ENCODE measurements at regions not wholly inside any gene's neighbourhood (a gene's known extent, or its start where the extent isn't known, plus 50 kb on each side); places are given as distances from the start of the nearest gene placed in this dataset.

- no peak for DNase-seq
These were observed 52.3 kb downstream of the HDGFL1 start for GRCh38 chr6:22621701-22622100.

- DNase-seq: no peak
These were observed 53.0 kb downstream of the HDGFL1 start for GRCh38 chr6:22622351-22622750.

- no peak for DNase-seq
These were observed 53.4 kb downstream of the HDGFL1 start for GRCh38 chr6:22622813-22623212.

DNA sequence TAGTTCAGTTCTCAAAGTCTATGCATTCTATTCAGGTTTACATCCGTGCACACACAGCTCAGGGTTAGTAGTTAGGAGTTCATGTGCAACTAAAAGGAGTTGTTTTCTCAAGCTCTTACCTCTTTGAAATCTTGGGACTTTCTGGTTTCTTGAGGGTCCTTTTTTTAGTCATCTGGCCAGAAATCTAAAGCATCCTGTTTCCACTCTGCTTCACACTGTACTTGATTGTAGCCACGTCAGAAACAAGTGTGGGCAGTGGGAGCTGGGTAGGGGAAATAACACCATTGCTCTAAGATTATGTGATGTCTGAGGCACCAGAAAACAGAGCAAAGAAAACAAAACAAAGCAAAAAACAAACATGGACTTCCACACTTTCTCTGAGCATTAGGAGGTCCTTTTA lies 58.3 kb downstream of the HDGFL1 start:
- no peak for DNase-seq

DNA sequence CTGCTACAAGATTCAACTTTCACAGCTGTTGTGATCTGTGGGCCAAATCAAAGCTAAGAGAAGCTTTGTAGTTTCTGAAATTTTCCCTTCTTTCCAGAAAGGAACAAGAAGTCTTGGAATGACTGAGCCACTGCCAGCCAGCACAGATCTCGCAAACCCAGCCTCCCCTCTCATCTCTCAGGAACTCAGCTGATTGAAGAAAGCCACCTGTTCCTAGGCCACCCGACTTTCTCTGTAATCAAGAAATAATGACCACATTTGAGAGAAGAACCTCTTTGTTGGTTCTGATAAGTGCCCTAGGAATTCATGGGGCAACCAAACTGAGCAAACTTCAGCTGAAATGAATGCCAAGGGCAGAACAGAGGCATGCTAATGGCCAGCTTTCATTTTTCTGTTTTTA lies 61.7 kb downstream of the HDGFL1 start:
- no peak for DNase-seq

GRCh38 chr6:22632581-22633145 lies 63.3 kb downstream of the HDGFL1 start:
- DNase-seq: no peak

DNA sequence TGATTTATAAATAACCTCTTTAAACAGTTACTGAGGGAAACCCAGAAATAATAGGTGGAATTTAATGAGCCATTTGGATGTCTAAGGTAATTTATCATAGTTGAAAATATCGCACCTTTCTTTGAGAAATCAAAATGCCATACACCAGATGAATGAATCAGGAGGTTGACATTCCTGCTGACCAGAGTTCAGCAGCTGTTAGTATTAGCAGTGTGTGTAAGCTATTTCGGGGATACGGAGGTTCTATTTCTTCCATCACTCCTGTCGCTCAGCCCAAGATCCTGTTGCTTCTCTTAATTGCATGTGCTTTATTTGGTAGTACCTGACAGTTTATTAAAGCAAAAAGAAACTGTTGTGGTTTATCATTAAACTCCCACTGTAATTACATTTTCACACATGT lies 67.1 kb downstream of the HDGFL1 start:
- no peak for DNase-seq

DNA sequence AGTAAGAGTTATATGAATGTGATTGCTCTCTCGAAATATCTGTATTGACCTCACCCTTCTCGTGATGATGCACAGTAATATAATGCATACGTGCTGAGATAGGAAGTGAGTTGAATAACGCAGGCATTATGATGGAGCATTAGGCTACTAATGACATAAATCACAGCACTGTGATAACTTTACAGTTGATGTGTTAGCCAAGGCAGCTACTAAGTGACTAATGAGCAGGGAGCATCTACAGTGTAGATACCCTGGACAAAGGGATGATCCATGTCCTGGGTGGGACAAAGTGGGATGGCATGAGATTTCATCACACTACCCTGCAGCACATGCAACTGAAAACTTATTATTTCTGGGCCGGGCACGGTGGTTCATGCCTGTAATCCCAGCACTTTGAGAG lies 68.4 kb downstream of the HDGFL1 start:
- DNase-seq: no peak

DNA sequence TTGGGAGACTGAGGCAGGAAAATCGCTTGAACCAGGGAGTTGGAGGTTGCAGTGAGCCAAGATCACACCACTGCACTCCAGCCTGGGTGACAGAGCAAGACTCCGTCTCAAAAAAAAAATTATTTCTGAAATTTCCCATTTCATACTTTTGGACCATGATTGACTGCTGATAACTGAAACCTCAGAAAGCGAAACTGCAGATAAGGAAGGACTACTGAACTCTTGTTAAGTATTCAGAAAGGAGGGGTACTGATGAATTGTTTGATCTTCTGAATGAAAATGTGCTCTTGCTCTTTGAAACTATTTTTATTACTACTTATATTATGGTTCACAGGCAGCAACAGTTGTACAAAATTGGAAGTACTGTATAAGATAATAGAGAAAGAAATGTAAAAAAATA lies 69.0 kb downstream of the HDGFL1 start:
- no peak for DNase-seq

- DNase-seq: no peak
These were observed 72.9 kb downstream of the HDGFL1 start for GRCh38 chr6:22642254-22642653.

- no peak for DNase-seq
These were observed 74.4 kb downstream of the HDGFL1 start for GRCh38 chr6:22643780-22644179.

GRCh38 chr6:22647719-22648118 lies 78.4 kb downstream of the HDGFL1 start:
- no peak for DNase-seq

DNA sequence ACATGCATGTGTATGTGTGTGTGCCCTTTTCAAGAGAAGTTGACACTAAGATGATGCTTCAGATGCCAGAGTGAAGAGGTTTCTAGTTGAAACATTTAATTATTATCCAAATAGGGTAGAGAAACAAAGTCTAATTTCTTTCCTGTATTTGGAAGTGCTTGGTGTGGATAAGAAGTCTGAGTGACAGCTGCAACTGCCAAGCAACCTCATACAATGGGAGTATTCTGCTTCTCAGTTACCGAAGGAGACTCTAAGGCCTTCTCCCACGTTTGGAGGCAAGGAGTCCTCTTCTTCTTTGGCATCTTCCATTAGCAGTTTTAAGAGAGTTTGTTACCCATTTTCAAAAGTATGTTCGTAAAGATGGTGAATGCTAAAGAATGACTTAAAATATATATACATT lies 82.4 kb downstream of the HDGFL1 start:
- no peak for DNase-seq

- no peak for DNase-seq
These were observed 84.7 kb downstream of the HDGFL1 start for GRCh38 chr6:22653980-22654610.

DNA sequence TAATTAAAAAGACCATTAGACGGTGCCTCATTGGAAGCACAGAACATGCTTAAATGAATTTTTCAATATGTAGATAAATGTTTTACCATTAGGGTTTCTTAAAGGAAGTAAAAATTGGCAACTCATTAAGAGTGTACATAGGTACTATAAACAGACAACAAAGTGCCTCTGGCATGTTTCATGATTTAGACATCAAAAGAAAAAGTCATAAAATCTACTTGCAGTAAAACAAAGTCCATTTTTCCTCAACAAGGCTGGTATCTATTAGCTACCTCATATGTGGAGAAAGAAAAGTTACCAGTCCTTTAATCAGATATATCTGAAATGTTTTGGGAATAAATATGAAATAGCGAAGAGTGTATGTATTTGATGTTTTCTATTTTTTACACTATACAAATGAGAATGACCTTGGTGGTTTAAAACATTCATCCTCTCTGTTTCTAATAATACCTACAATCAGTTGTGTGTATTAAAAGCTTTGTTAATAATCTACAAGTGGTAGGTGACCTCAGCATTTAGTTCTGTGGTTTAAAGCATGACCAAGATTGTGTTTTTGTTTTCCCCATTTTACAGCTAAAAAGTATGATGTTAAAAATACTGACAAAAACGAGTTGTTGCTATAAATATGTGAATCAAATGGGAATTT lies 87.5 kb downstream of the HDGFL1 start:
- no peak for DNase-seq

DNA sequence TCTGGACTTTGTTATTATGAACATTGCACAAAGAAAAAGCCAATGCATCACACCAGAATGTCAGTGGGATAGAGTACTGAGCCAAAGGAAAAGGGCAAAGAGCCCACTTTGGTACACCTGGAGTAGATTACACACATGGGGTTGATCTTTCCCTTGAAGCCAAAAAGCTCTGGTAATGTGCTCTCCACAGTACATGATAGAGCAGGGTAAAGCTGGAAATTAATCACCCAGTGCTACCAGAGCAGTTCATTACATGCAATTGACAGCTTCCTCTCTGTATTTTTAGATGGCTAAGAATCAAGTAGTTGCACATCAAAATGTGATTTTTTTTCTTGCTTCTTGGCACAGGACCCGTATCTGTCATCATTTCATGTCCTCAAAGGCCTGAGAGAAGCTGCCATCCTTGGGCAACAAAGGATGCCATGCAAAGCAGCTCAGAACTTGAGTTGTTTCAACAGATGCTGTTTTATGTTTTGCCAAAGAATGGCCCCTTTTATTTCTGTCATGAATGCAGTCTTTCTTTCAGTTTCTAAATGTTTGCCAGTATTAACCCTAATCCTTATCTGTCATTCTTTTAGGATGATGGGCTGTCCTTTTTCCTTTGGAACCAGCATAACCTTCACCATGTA lies 88.1 kb downstream of the HDGFL1 start:
- no peak for DNase-seq

DNA sequence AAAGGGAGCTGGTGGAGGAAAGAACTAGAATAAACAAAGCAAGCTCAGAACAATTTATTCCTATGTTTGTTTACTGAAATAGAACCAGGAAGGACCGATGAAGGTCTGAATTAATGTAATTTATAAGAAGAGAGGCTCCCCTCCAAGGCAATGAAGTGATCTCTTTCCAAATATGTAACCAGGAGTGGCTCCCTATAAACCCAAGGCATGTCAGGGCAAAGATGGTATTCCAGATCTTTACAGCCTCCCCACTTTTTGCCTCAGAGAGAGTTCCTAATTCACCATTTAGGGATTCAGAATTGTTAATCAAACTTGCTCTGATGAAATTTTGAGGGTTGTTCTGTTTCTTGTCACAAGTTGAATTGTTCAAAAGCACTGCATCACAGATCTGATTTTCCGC lies 88.8 kb downstream of the HDGFL1 start:
- DNase-seq: no peak

- DNase-seq: no peak
These were observed 89.6 kb downstream of the HDGFL1 start for GRCh38 chr6:22658934-22659333.

GRCh38 chr6:22664968-22665367 lies 95.6 kb downstream of the HDGFL1 start:
- DNase-seq: no peak

DNA sequence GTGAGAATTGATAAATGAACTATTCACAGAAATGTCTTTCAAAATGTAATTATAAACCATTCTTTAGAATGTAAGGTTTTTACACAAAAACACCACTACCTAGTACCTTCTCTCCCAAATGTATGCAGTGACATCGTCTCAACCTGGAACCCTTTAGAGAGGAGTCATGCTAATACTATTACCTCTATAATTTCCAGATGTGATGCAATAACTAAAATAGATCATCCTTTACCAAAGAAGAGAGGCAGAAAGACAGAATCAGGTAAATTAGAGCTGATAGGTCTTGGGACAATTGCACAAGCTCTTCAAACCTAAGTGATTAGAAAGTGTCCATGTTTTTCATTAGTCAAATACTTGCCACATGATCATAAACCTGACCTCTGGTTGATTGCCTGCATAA lies 96.7 kb downstream of the HDGFL1 start:
- no peak for DNase-seq

DNA sequence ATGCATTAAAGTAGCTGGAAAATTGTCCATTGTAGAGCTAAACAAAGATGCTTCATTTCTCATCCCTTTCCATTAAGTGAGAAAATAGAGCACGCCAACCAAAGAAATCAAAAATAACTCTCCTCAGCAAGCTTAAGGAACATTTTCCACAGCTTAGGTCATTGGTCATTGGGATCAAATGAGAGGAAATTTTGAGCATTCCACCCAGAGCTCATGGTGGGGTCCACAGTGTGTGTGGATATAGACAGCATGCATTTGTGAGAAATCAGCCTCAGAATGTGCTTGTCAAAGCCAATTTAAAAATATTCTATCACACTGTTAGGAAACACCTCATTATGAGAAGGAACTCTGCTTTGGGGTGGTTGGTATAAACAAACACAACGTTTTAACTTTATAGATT lies 97.2 kb downstream of the HDGFL1 start:
- no peak for DNase-seq

DNA sequence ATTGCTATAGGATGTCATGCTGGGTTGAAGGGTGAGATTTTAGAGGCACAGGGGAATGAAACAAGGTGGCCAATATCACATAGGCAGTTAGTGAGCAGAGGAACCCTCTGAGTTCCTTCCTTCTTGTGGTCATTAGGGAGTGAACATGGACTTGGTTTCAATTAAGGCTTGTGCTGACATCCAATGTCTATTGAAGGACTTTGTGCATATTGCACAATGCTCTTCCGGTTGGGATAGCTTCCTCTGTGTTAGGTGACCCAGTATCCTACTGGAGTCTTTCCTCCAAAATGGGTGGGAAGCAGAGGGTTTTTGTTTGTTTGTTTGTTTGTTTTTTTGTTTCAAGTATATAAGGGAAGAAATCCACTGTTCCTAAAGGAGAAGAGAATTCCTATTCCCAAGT lies 98.5 kb downstream of the HDGFL1 start:
- peak in 1 of 2 experiments; percentile 11 for DNase-seq

GRCh38 chr6:22668307-22668706 lies 98.9 kb downstream of the HDGFL1 start:
- no peak for DNase-seq

DNA sequence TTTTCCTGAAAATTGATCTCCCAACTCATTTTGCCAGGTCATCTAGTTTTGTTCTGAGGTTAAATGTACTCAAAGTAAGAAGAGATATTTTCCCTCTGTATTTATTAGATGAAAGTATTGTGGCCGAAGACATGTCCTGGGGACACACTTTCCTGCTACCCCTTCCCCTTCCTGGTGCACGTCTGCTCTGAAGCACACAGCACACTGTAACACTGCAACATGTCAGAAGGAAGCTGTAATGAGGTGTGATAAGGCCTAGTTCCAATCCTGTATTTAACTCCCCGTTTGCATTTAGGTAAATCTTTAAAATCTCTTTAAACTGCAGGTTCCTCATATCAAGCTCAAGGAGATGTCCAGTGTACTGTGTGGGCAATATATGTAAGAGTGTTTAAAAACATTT lies 99.4 kb downstream of the HDGFL1 start:
- no peak for DNase-seq

All from Kasumi-1 (cell line).